H9 (cell line): ENCODE measurements at regions not wholly inside any gene's neighbourhood (a gene's known extent, or its start where the extent isn't known, plus 50 kb on each side); places are given as distances from the start of the nearest gene placed in this dataset.

ENCODE experiments used
- DNase-seq: peaks from one replicate; pipeline ENCODE4 v3.0.0-alpha.2; 2017
- H2AFZ ChIP-seq: one replicate; pipeline ENCODE4 v1.6.1; 2013; ENCODE audit warnings: mild to moderate bottlenecking, low read length, control low read depth, moderate library complexity
- H2AK5ac ChIP-seq: 2 replicates; pipeline ENCODE4 v1.6.1; 2013; ENCODE audit warnings: low read length, control low read depth, mixed read lengths; ENCODE audit not compliant: insufficient read length
- H2BK120ac ChIP-seq: one replicate; pipeline ENCODE4 v1.6.1; 2013; ENCODE audit warnings: low read depth, mild to moderate bottlenecking, low read length, control low read depth, inconsistent platforms; ENCODE audit not compliant: poor library complexity, severe bottlenecking
- H2BK12ac ChIP-seq: 2 replicates; pipeline ENCODE4 v1.6.1; 2013; ENCODE audit warnings: low read length, control low read depth, mixed read lengths, low read depth; ENCODE audit not compliant: insufficient read length
- H2BK15ac ChIP-seq: 2 replicates; pipeline ENCODE4 v1.6.1; 2013; ENCODE audit warnings: low read depth, low read length, control low read depth
- H2BK20ac ChIP-seq: one replicate; pipeline ENCODE4 v1.6.1; 2013; ENCODE audit warnings: low read depth, mild to moderate bottlenecking, low read length, control low read depth, inconsistent platforms; ENCODE audit not compliant: poor library complexity, severe bottlenecking
- H2BK5ac ChIP-seq: 2 replicates; pipeline ENCODE4 v1.6.1; 2013; ENCODE audit warnings: low read length, control low read depth, mixed read lengths; ENCODE audit not compliant: insufficient read length
- H3K14ac ChIP-seq: 2 replicates; pipeline ENCODE4 v1.6.1; 2013; ENCODE audit warnings: low read length, control low read depth; ENCODE audit not compliant: insufficient read depth
- H3K18ac ChIP-seq: 2 replicates; pipeline ENCODE4 v1.6.1; 2013; ENCODE audit warnings: low read depth, mild to moderate bottlenecking, mixed read lengths, low read length, control low read depth; ENCODE audit not compliant: insufficient read length
- H3K23ac ChIP-seq: 2 replicates; pipeline ENCODE4 v1.6.1; 2013; ENCODE audit warnings: low read length, control low read depth, mixed read lengths, low read depth; ENCODE audit not compliant: insufficient read length
- H3K23me2 ChIP-seq: 2 replicates; pipeline ENCODE4 v1.6.1; 2013; ENCODE audit warnings: low read depth, mild to moderate bottlenecking, mixed read lengths, low read length, control low read depth; ENCODE audit not compliant: insufficient read length, poor library complexity, severe bottlenecking
- H3K27ac ChIP-seq: 2 replicates; pipeline ENCODE4 v1.5.1; 2013; ENCODE audit warnings: low read length, control low read depth, mixed read lengths, low read depth; ENCODE audit not compliant: insufficient read length
- H3K27me3 ChIP-seq: 2 replicates; pipeline ENCODE4 v1.6.1; 2013; ENCODE audit warnings: low read length, control low read depth, inconsistent platforms; ENCODE audit not compliant: insufficient read depth
- H3K4ac ChIP-seq: 2 replicates; pipeline ENCODE4 v1.6.1; 2013; ENCODE audit warnings: low read depth, mild to moderate bottlenecking, control low read depth, inconsistent platforms, low read length, moderate library complexity
- H3K4me1 ChIP-seq: 2 replicates; pipeline ENCODE4 v1.6.1; 2013; ENCODE audit warnings: low read length, control low read depth, inconsistent platforms; ENCODE audit not compliant: insufficient read depth
- H3K4me2 ChIP-seq: 2 replicates; pipeline ENCODE4 v1.6.1; 2013; ENCODE audit warnings: low read length, control low read depth, mixed read lengths; ENCODE audit not compliant: insufficient read length, insufficient read depth
- H3K56ac ChIP-seq: 2 replicates; pipeline ENCODE4 v1.6.1; 2013; ENCODE audit warnings: low read depth, mild to moderate bottlenecking, mixed read lengths, low read length, control low read depth; ENCODE audit not compliant: insufficient read length
- H3K79me1 ChIP-seq: 2 replicates; pipeline ENCODE4 v1.6.1; 2013; ENCODE audit warnings: low read depth, mild to moderate bottlenecking, moderate library complexity, low read length, control low read depth, inconsistent platforms; ENCODE audit not compliant: insufficient read depth, poor library complexity, severe bottlenecking
- H3K79me2 ChIP-seq: 2 replicates; pipeline ENCODE4 v1.6.1; 2013; ENCODE audit warnings: low read length, control low read depth, inconsistent platforms; ENCODE audit not compliant: insufficient read depth
- H3K9ac ChIP-seq: 2 replicates; pipeline ENCODE4 v1.6.1; 2013; ENCODE audit warnings: low read length, control low read depth, mixed read lengths; ENCODE audit not compliant: insufficient read length; ENCODE audit errors: extremely low read depth
- H3K9me3 ChIP-seq: one replicate; pipeline ENCODE4 v1.6.1; 2013; ENCODE audit warnings: low read depth, low read length, inconsistent platforms; ENCODE audit not compliant: control insufficient read depth
- H3T11ph ChIP-seq: one replicate; pipeline ENCODE4 v1.6.1; 2013; ENCODE audit warnings: mild to moderate bottlenecking, low read length, control low read depth, inconsistent platforms
- H4K20me1 ChIP-seq: one replicate; pipeline ENCODE4 v1.6.1; 2013; ENCODE audit not compliant: control insufficient read depth, insufficient read length, insufficient read depth
- H4K5ac ChIP-seq: 2 replicates; pipeline ENCODE4 v1.6.1; 2013; ENCODE audit warnings: low read depth, mild to moderate bottlenecking, mixed read lengths, low read length, control low read depth; ENCODE audit not compliant: insufficient read length
- H4K8ac ChIP-seq: replicated peaks from 2 replicates; pipeline ENCODE4 v1.6.1; 2013; ENCODE audit warnings: low read length, control low read depth, mixed read lengths, low read depth; ENCODE audit not compliant: insufficient read length
- H4K91ac ChIP-seq: 2 replicates; pipeline ENCODE4 v1.6.1; 2013; ENCODE audit warnings: low read depth, mild to moderate bottlenecking, moderate library complexity, mixed read lengths, low read length, control low read depth; ENCODE audit not compliant: insufficient read length
- H3K27ac Mint-ChIP-seq, 3 experiments: 2 replicates in 2 of 3; 3 replicates in 1 of 3; pipeline ENCODE4 v1.8.0; 2020 to 2021; ENCODE audit warnings: mixed read lengths in 3 of 3, mild to moderate bottlenecking in 1 of 3, moderate library complexity in 1 of 3
- H3K27me3 Mint-ChIP-seq: 2 replicates; pipeline ENCODE4 v1.8.0; 2021; ENCODE audit warnings: low read depth, mild to moderate bottlenecking, moderate library complexity, mixed read lengths
- H3K36me3 Mint-ChIP-seq, 3 experiments: 2 replicates in 2 of 3; 3 replicates in 1 of 3; pipeline ENCODE4 v1.8.0; 2020 to 2021; ENCODE audit warnings: low read depth in 3 of 3, mixed read lengths in 3 of 3; ENCODE audit not compliant: insufficient read depth in 1 of 3
- H3K4me1 Mint-ChIP-seq, 2 experiments: 2 replicates each; pipeline ENCODE4 v1.8.0; 2020; ENCODE audit warnings: mixed read lengths in 2 of 2
- H3K4me3 Mint-ChIP-seq, 2 experiments: 2 replicates in 1 of 2; 3 replicates in 1 of 2; pipeline ENCODE4 v1.8.0; 2020 to 2021; ENCODE audit warnings: mild to moderate bottlenecking in 2 of 2, mixed read lengths in 2 of 2, moderate library complexity in 1 of 2
- H3K9me3 Mint-ChIP-seq, 2 experiments: 2 replicates in 1 of 2; 3 replicates in 1 of 2; pipeline ENCODE4 v1.8.0; 2020; ENCODE audit warnings: mild to moderate bottlenecking in 2 of 2, mixed read lengths in 2 of 2, moderate library complexity in 1 of 2
- CTCF ChIP-seq: fragments of 200-600 bp; sonication (generic); conservative IDR thresholded peaks from 3 replicates; pipeline ENCODE4 v1.8.0; 2021; ENCODE audit warnings: antibody characterized with exemption, mild to moderate bottlenecking
- WGBS: extraction: QIAGEN DNeasy Blood & Tissue Kit; methylation state at CpG from one replicate; pipeline ENCODE4 v1.1.7; 2013; ENCODE audit warnings: missing lambda C conversion rate, low lambda C conversion rate, mixed read lengths; ENCODE audit not compliant: insufficient read length; ENCODE audit errors: extremely low coverage; 5-methylcytosine and 5-hydroxymethylcytosine counted together

- H3K27me3 ChIP-seq, result no peaks in the 10 kb centered on the region
- Mint-ChIP-seq H3K9me3 (no peaks in the 10 kb centered on the region), H3K27me3 (peaks cover 2% of the 10 kb centered on the region; the same call in 1 of the 2 replicates), H3K27ac (no peak overlapping the region), H3K36me3 (no peaks in the 10 kb centered on the region; a peak in 1 of 7 replicates), H3K4me3 (no peak overlapping the region), H3K4me1 (no peaks in the 10 kb centered on the region)
- no peak for DNase-seq
- no peaks in the 10 kb centered on the region for H4K20me1 ChIP-seq
- H2BK15ac ChIP-seq, result no peak overlapping the region
- no peak overlapping the region for H2BK20ac ChIP-seq
- H3K56ac ChIP-seq, result no peak overlapping the region
- H2BK12ac ChIP-seq, result no peak overlapping the region
- no peaks in the 10 kb centered on the region for H3K4me1 ChIP-seq
- H2AFZ ChIP-seq, result no peak overlapping the region
- no peak overlapping the region for H4K8ac ChIP-seq
- H3K14ac ChIP-seq, result no peak overlapping the region
- no peaks in the 10 kb centered on the region for H3K23me2 ChIP-seq
- no peak overlapping the region for H3T11ph ChIP-seq
- no peak overlapping the region for H3K18ac ChIP-seq
- H3K27ac ChIP-seq, result no peak overlapping the region
- H3K23ac ChIP-seq, result no peak overlapping the region
- WGBS, result no CpG with 5 or more reads among the region's 1 CpG
- H3K79me1 ChIP-seq, result no peaks in the 10 kb centered on the region
- no peak overlapping the region for H3K4me2 ChIP-seq
- no peak overlapping the region for H2BK120ac ChIP-seq
- TF ChIP-seq CTCF, result no peak
- H3K9me3 ChIP-seq, result no peaks in the 10 kb centered on the region
- H3K4ac ChIP-seq, result no peak overlapping the region
- no peak overlapping the region for H2AK5ac ChIP-seq
- H4K5ac ChIP-seq, result no peak overlapping the region
- no peak overlapping the region for H4K91ac ChIP-seq
- H3K79me2 ChIP-seq, result no peaks in the 10 kb centered on the region
- H2BK5ac ChIP-seq, result no peak overlapping the region
- no peak overlapping the region for H3K9ac ChIP-seq
Observed at GRCh38 chr9:84438391-84438790, 97.8 kb upstream of the SLC28A3 start.
